SH-SY5Y (cell line): ENCODE measurements at regions not wholly inside any gene's neighbourhood (a gene's known extent, or its start where the extent isn't known, plus 50 kb on each side); places are given as distances from the start of the nearest gene placed in this dataset.

ENCODE experiments used
- GATA2 ChIP-seq: IDR thresholded peaks from 2 replicates; pipeline ENCODE4 v1.6.1; 2011; ENCODE audit warnings: mild to moderate bottlenecking, low read depth, low read length
- GATA3 ChIP-seq: IDR thresholded peaks from 2 replicates; pipeline ENCODE4 v1.6.1; 2011; ENCODE audit warnings: low read depth, mild to moderate bottlenecking, low read length, moderate library complexity

DNA sequence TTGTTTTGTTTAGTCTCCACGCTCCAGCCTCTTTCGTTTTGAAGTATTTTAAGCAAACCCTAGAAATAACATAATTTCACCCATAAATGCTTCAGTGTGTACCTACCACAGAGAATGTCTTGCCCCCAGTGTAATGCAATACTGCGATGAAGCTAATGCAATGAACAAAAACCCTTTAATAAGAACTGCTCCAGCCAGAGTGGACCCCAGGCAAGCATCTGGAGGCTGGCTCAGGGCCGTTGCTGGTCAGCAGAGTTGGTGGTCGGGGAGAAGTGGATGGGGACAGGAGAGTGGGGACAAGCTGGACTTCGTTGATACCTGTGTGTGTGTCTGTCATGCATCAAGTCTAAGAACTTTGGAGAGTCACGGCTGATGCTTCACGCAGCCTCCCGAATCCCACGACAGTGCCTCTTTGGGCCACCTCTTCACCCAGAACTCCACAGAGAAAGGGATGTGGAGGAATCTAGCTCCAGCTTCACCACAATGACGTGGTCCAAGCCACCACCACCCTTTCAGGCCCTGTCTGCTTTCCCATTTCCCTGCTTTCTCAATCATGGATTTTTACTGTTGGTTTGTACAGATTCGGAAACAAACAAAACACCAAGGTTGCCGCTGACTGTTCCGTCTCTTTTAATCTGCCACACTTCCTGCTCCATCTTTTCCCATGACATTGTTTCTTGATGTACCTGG lies 108.6 kb upstream of the ERRFI1 start:
- no peak for TF ChIP-seq GATA3
- TF ChIP-seq GATA2, result no peak

DNA sequence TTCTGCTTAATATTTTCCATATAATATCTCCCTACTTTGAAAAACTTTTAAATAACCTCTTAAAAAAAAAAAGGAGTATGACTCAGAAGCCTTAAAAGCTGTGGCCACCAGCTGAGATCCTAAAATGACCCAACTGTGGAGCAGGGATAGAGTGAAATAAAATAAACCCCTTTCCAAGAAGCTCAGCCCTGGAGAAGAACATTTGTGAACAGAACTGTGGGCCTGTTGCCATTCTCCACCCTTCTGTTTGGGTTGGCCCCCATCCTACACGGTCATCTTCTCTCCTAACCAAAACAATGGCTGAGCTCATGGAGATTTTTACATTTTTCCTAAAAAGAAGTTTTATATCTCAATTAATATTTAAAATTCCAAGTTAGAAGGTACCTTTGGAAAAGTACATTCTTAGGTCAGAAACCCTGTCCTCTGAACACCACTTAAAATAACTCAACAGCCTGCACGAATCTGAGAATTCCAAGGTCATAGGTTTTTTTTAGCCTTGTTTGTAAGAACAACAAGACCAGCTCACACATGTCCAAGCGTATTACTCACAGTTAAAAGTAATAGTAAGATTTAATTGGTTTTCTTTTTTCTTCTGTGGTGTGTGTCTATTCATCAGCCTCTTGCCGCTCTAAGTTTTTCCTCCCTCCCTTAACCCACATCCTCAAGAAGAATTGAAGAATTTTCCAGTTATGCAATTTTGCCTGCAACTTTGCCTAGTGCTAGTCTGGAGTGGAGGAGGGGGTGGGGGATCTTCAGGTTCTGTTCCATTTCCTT lies 107.7 kb upstream of the ERRFI1 start:
- TF ChIP-seq GATA2 (no peak), GATA3 (no peak)

DNA sequence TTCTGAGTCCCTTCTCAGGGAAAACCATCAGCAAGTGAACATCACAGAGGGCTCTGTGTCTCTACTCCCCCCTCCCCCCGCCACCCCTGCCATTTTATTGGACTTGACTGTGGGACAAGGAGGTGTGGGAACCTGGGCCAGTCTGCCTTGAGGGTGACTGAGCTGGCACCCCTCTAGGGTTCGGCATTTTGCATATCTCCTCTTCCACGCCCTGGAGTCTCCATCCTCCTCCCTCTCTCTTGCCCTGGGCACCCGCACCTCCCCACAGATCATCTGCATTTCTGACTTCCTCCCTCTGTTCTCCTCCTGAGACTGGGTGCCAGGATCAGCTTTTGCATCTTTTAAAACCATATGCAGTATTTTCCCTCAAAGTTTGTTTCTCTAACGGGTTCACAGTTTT lies 107.1 kb upstream of the ERRFI1 start:
- TF ChIP-seq GATA2 (no peak), GATA3 (no peak)

DNA sequence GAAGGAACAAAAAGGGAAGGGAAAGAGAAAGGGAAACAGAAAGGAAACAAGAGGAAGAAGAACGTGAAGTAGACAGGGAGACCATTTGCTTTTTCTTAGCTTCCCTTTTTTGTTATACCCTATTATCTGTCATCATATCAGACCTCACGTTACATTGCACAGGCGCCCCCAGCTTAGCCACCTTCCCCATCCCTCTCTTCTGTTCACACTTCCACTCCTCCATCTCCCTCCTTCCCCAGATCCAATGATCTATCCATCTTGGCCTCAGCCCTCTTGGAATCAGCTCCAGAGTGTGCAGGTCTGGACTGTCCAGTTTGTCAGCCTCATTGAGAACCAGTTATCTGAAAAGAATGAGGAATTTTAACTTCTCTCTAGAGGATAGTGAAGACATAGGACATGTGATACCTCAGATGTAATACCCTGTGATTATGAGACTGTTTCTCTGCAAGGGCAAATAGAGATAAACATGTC lies 101.1 kb upstream of the ERRFI1 start:
- TF ChIP-seq GATA2 (no peak), GATA3 (no peak)

DNA sequence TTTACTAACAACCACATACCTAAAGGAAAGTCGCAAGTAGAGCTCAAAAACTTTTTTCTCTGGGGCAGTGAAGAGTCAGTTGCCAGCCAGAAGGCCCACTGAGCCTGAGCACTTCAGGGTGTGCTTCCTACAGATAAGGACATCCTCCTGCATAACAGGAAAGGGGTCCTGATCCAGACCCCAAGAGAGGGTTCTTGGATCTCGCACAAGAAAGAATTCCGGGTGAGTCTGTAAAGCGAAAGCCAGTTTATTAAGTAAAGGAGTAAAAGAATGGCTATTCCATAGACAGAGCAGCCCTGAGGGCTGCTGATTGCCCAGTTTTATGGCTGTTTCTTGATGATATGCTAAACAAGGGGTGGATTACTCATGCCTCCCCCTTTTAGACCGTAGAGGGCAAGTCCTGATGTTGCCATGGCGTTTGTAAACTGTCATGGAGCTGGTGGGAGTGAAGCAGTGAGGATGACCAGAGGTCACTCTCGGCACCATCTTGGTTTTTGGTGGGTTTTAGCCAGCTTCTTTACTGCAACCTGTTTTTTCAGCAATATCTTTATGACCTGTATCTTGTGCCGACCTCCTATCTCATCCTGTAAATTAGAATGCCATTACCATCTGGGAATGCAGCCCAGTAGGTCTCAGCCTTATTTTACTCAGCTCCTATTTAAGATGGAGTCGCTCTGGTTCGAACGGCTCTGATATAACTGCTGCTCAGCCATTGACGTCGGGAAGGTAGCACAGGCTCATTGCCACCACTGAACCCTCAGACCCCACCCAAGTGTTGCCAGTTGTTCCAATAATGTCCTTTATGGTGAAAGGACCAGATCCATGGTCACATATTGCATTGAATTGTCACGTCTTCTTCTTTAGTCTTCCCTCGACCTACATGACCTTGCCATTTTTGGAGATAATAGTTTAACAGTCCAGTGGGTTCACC lies 96.6 kb upstream of the ERRFI1 start:
- no peak for TF ChIP-seq GATA3
- TF ChIP-seq GATA2, result no peak

DNA sequence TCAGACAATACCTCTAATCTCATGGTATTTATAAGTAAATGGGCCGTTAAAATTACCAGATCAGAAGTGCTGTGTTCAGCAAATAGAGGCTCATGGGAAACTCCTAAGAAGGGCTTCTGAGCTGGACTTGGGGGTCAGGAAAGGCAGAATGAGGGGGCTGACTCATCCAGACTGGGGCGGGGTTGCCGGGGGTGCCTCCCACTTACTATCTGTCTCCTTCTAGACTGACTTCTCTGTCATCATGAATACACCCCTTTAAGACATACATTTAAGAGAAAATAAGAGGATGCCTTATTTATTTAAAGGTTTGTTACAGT lies 96.0 kb upstream of the ERRFI1 start:
- TF ChIP-seq GATA3 (no peak), GATA2 (no peak)

DNA sequence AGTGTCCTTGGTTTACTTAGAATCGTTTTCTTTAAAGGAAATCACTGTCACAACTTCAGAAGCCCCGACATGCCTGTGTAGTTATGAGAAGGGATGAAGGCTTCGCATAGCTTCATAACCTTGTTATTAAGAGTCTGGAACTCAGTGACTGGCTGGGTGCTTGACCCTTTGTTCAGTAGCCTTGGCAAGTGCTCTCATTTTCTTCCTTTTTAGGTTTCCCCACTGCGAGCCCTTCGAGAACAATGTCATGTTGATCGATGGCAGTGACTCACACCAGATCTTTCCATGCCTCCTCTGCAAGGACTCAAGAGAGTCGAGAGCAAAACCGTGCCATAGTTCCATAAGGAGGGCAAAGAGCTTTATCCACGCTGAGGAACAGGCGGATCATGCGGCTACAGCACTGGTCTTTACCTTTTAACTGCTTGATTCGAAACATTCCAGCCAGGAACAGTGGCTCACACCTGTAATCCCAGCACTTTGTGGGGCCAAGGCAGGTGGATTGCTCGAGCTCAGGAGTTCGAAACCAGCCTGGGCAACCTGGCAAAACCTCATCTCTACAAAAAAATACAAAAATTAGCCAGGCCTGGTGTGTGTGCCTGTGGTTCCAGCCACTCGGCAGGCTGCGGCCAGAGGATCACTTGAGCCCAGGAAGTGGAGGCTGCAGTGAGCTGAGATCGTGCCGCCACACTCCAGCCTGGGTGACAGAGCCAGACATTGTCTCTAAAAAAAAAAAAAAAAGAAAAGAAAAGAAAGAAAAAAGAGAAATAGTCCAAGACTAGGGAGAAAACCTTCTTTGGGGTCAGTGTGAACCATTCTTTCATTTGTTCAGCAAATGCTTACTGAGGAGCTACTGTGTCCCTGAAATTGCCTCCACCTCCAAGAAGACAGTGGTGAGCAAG lies 95.4 kb upstream of the ERRFI1 start:
- TF ChIP-seq GATA2, result no peak
- TF ChIP-seq GATA3, result no peak

DNA sequence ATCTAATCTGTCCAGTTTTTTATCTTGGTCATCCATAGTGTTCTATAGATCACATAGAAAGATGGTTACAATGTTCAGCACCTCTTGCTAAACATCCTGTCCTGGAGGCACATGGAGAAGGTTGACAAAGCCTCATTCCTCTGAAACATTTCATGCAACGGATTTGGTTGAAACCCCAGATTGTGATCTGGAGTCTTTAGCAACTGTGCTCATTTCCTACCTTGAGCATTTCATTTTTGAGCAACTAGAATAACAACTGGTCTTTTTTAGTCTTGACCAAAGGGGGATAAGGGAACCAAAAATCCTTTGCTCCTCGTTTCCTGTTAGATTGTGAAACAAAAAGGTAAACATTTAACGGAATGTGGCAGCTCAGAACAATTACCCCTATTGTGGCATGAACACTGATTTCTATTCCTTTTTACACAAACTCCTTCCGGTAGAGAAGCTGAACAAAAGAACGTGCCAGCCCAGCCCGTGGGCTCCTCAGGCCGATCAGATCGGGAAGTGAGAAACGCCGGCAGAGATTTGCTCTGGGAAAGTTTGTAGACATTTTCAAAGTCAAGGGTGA lies 94.7 kb upstream of the ERRFI1 start:
- TF ChIP-seq GATA3 (no peak), GATA2 (no peak)

DNA sequence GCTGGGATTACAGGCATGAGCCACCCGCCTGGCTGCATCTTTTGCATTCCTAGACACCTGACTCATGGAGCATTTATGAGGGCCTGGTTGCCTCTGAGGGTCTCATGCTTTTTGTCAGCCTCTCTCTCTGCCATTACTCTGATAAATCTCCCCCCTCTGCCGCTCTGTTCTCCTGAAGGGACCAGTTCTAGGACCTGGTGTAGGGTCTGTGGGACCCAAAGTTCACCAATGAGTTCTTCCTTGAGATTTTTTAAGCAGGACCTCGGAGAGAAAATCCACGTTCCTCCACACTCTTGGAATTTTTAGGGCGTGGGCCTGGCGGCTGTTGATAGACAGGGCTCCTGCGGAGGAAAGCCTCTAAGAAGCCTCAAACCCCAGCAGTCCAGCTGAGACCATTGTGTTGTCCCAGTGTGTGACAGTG lies 91.9 kb upstream of the ERRFI1 start:
- TF ChIP-seq GATA2, result no peak
- TF ChIP-seq GATA3, result no peak

DNA sequence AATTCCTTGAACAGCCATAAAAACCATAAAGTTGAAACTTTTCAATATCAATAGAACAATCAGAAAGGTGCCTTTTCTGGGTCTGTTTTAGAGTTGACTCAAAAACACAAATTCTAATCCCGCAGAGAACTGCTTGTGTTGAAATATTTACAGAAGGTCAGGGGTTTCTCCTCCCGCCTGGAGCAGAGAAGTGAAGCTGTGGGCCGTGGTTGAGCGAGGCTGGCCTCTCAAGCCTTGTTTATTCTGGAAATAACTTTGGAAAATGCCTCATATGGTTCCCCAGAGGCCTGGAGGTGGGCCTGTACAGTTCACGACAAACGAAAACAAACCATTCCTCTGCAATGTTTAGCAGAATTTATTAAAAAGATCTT lies 90.8 kb upstream of the ERRFI1 start:
- TF ChIP-seq GATA3 (no peak), GATA2 (no peak)

DNA sequence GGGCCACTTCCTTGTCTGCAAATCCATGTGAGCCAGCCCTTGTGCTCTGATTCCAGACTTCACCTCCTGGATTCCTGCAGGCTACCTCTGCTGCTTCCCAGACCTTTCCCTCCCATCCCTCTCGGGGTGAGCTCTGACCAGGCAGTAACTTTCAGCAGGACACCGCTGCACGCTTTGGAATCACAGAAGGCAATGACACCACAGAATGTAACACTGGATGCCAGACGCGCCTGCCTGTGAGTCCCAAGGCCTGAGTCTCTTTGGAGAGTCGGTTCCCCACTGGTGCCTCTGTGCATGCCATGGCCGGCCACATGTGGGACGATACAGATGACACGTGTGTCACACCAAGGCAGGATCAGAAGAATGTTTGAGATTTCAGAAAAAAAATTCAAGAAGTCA lies 89.7 kb upstream of the ERRFI1 start:
- no peak for TF ChIP-seq GATA2
- TF ChIP-seq GATA3, result no peak

DNA sequence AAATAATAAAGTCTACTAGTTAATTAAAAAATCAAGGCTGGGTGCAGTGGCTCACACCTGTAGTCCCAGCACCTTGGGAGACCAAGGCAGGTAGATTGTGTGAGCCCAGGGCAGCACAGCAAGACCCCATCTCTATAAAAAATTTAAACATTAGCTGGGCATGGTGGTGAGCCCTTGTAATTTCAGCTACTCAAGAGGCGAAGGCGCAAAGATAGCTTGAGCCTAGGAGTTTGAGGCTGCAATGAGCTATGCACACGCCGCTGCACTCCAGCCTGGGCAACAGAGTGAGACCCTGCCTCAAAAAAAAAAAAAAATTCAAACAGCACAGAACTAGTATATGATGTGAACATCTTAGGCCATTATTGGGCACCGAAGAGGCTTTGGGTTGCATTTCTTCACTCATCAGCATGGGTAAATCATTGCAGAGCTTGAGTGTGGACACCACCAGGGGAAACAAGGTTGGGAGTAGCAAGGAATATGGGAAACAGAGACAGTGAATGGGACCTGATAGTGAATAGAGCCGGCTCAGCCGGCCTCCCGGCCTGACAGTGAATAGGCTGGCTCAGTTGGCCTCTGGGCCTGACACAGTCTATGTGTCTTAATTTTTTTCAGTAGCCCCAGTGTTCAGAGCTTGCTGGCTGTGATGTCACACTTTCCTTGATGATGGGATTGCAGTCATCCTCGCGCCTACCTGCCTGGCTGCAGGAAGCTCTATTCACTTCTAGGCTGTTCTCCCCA lies 89.1 kb upstream of the ERRFI1 start:
- TF ChIP-seq GATA3 (no peak), GATA2 (no peak)
